SK-N-SH (cell line): ENCODE measurements at regions not wholly inside any gene's neighbourhood (a gene's known extent, or its start where the extent isn't known, plus 50 kb on each side); places are given as distances from the start of the nearest gene placed in this dataset.

ENCODE experiments used
- CHD2 ChIP-seq: fragments of 150-350 bp; IDR thresholded peaks from 2 replicates; pipeline ENCODE4 v1.6.1; 2018; ENCODE audit warnings: low read length; ENCODE audit not compliant: partially characterized antibody
- CTCF ChIP-seq: fragments of 200-600 bp; sonication (generic); IDR thresholded peaks from 2 replicates; pipeline ENCODE4 v1.6.1; 2017; ENCODE audit warnings: antibody characterized with exemption, mild to moderate bottlenecking, moderate library complexity
- EP300 ChIP-seq, 2 experiments: IDR thresholded peaks; 2 replicates each; pipeline versions ENCODE4 v1.4.0 to v1.6.1; 2012; ENCODE audit warnings: borderline replicate concordance in 1 of 2, low read depth in 1 of 2, low read length in 1 of 2
- GABPA ChIP-seq: IDR thresholded peaks from 2 replicates; pipeline ENCODE4 v1.4.0; 2012; ENCODE audit warnings: low read depth, mild to moderate bottlenecking
- GATA2 ChIP-seq: sonication (generic); formaldehyde crosslinking; IDR thresholded peaks from 2 replicates; pipeline ENCODE4 v1.5.0; 2020; ENCODE audit warnings: mild to moderate bottlenecking, missing genetic modification reagents
- MAX ChIP-seq: IDR thresholded peaks from 2 replicates; pipeline ENCODE4 v1.4.0; 2012; ENCODE audit warnings: low read depth
- REST ChIP-seq: IDR thresholded peaks from 2 replicates; pipeline ENCODE4 v1.6.1; 2012; ENCODE audit warnings: mild to moderate bottlenecking, low read depth, low read length, moderate library complexity
- RFX5 ChIP-seq: IDR thresholded peaks from 2 replicates; pipeline ENCODE4 v1.6.1; 2012; ENCODE audit warnings: mild to moderate bottlenecking, improper control_type of control experiment, low read length
- SMC3 ChIP-seq: IDR thresholded peaks from 2 replicates; pipeline ENCODE4 v1.6.1; 2012; ENCODE audit warnings: low read depth, low read length, improper control_type of control experiment

GRCh38 chrX:17990532-17990931 is 129.4 kb upstream of the RAI2 start:
- TF ChIP-seq CTCF, result no peak
- no peak for TF ChIP-seq RFX5
- no peak for TF ChIP-seq GABPA
- TF ChIP-seq SMC3, result no peak
- TF ChIP-seq CHD2, result no peak
- TF ChIP-seq GATA2 (CRISPR knock-in tag), result no peak
- TF ChIP-seq MAX, result no peak
- no peak for TF ChIP-seq REST
- no peak for TF ChIP-seq EP300 (IDR thresholded peaks at IDR 0.05; ENCODE audit: borderline replicate concordance in 1 of 2, low read depth in 1 of 2, low read length in 1 of 2)
